ENCODE measurements at regions not wholly inside any gene's neighbourhood (a gene's known extent, or its start where the extent isn't known, plus 50 kb on each side); places are given as distances from the start of the nearest gene placed in this dataset.

DNA sequence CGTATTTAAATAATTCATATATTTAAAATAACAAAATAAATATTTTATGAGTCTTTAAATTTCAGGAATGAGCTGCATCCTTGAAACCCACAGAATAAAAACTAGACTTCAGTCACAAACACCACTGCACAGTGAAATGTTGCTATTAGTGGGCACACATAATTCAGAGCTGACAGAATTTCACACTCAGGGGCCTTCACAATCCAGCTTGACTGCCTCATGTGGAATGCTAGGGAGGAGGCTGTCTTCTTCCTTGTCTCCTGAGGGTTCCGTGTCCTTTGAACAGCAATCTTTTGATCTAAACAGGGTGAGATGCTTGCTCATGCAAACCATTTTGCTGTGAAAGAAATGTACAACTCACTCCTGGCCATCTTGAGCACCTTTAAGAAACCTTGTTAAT lies 346.7 kb downstream of the CCSER2 start:
- Histone ChIP-seq H3K79me2 (ENCODE audit: control insufficient read depth, insufficient read depth, low read length) (no peaks in the 10 kb centered on the region), H3K4me3 (no peak overlapping the region), H3K4me1 (replicated peaks in 1 of 2; ENCODE audit: control insufficient read depth in 2 of 2, insufficient read depth in 2 of 2, low read length in 2 of 2) (no peaks in the 10 kb centered on the region), H2AFZ (ENCODE audit: low read depth, low read length) (no peak overlapping the region), H3K36me3 (ENCODE audit: control insufficient read depth, insufficient read depth, low read length) (no peaks in the 10 kb centered on the region), H4K20me1 (replicated peaks; ENCODE audit: control insufficient read depth, insufficient read depth, low read length) (no peaks in the 10 kb centered on the region), H3K9me1 (ENCODE audit: control insufficient read depth, insufficient read depth, low read length) (no peaks in the 10 kb centered on the region), H3K9ac (ENCODE audit: insufficient read depth in 1 of 2, low read depth in 2 of 2, low read length in 2 of 2) (no peak overlapping the region), H3K27ac (ENCODE audit: extremely low read depth, low read depth, low read length) (no peak overlapping the region), H3K4me2 (ENCODE audit: insufficient read depth, low read length) (no peak overlapping the region), H3K9me3 (replicated peaks; ENCODE audit: control insufficient read depth, insufficient read depth, low read depth, low read length) (no peaks in the 10 kb centered on the region), H3K27me3 (ENCODE audit: control insufficient read depth in 2 of 2, insufficient read depth in 2 of 2, low read length in 2 of 2) (no peaks in the 10 kb centered on the region)
- 0% methylated on average over 2 of the region's 2 CpGs for whole genome bisulfite sequencing (ENCODE audit: insufficient coverage, low coverage, missing lambda C conversion rate)
- no TSS peak for BruUV-seq (replicated peaks)
- DNase-seq (ENCODE audit: extremely low read depth in 1 of 4, low spot score in 3 of 4) (no peak), ATAC-seq (no peak), FAIRE-seq (no peak)
- TF ChIP-seq CBX2 (IDR thresholded peaks at IDR 0.05; ENCODE audit: insufficient read depth, low read length, poor library complexity, severe bottlenecking) (no peak), ZNF133 (CRISPR knock-in tag; IDR thresholded peaks at IDR 0.05) (no peak), FOXA3 (CRISPR knock-in tag; conservative IDR thresholded peaks at IDR 0.05 in 1 of 2, IDR thresholded peaks at IDR 0.05 in 1 of 2) (no peak), MTA2 (IDR thresholded peaks at IDR 0.05; ENCODE audit: low read depth) (no peak), CREM (IDR thresholded peaks at IDR 0.05; ENCODE audit: low read depth) (no peak)
- TF ChIP-seq, protein P1, sequence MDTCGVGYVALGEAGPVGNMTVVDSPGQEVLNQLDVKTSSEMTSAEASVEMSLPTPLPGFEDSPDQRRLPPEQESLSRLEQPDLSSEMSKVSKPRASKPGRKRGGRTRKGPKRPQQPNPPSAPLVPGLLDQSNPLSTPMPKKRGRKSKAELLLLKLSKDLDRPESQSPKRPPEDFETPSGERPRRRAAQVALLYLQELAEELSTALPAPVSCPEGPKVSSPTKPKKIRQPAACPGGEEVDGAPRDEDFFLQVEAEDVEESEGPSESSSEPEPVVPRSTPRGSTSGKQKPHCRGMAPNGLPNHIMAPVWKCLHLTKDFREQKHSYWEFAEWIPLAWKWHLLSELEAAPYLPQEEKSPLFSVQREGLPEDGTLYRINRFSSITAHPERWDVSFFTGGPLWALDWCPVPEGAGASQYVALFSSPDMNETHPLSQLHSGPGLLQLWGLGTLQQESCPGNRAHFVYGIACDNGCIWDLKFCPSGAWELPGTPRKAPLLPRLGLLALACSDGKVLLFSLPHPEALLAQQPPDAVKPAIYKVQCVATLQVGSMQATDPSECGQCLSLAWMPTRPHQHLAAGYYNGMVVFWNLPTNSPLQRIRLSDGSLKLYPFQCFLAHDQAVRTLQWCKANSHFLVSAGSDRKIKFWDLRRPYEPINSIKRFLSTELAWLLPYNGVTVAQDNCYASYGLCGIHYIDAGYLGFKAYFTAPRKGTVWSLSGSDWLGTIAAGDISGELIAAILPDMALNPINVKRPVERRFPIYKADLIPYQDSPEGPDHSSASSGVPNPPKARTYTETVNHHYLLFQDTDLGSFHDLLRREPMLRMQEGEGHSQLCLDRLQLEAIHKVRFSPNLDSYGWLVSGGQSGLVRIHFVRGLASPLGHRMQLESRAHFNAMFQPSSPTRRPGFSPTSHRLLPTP (IDR thresholded peaks at IDR 0.05; ENCODE audit: borderline replicate concordance, extremely low read depth, insufficient read length): no peak
- TF ChIP-seq, protein P2, sequence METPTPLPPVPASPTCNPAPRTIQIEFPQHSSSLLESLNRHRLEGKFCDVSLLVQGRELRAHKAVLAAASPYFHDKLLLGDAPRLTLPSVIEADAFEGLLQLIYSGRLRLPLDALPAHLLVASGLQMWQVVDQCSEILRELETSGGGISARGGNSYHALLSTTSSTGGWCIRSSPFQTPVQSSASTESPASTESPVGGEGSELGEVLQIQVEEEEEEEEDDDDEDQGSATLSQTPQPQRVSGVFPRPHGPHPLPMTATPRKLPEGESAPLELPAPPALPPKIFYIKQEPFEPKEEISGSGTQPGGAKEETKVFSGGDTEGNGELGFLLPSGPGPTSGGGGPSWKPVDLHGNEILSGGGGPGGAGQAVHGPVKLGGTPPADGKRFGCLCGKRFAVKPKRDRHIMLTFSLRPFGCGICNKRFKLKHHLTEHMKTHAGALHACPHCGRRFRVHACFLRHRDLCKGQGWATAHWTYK (CRISPR knock-in tag; IDR thresholded peaks at IDR 0.05): no peak
- TF ChIP-seq, protein P3, sequence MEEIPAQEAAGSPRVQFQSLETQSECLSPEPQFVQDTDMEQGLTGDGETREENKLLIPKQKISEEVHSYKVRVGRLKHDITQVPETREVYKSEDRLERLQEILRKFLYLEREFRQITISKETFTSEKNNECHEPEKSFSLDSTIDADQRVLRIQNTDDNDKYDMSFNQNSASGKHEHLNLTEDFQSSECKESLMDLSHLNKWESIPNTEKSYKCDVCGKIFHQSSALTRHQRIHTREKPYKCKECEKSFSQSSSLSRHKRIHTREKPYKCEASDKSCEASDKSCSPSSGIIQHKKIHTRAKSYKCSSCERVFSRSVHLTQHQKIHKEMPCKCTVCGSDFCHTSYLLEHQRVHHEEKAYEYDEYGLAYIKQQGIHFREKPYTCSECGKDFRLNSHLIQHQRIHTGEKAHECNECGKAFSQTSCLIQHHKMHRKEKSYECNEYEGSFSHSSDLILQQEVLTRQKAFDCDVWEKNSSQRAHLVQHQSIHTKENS (CRISPR knock-in tag; IDR thresholded peaks at IDR 0.05): no peak
- TF ChIP-seq, protein P4, sequence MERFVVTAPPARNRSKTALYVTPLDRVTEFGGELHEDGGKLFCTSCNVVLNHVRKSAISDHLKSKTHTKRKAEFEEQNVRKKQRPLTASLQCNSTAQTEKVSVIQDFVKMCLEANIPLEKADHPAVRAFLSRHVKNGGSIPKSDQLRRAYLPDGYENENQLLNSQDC (CRISPR knock-in tag; IDR thresholded peaks at IDR 0.05): no peak
- intact Hi-C loops (cut with micrococcal nuclease) (no loop called here), in situ Hi-C loops (cut with MboI) (no loop called here)
- CTCF ChIA-PET (ENCODE audit: low intra/inter-chr PET ratio): no interaction called here
- POLR2A ChIA-PET: interaction anchor here (0.6 to 0.7 kb wide), 2 partner anchors 36 to 1304 kb away, joined by 3 to 4 read pairs; no protein-coding TSS in a partner anchor

All from K562 (cell line).